Stomach (tissue), 8 donors: ENCODE measurements at regions not wholly inside any gene's neighbourhood (a gene's known extent, or its start where the extent isn't known, plus 50 kb on each side); places are given as distances from the start of the nearest gene placed in this dataset.

Source experiments
- DNase-seq, 2 donors: peaks; one replicate each; pipeline versions ENCODE4 v3.0.0 to v3.0.0-alpha.2; 2013 to 2019
- H3K27ac ChIP-seq, 5 donors: fragments of 200-600 bp in 4 of 5; sonication (generic) in 4 of 5; one replicate each; pipeline ENCODE4 v1.5.1; 2013 to 2019; ENCODE audit warnings: mild to moderate bottlenecking in 1 of 5, moderate library complexity in 1 of 5
- H3K27me3 ChIP-seq, 3 donors: fragments of 200-600 bp; sonication (generic); one replicate each; pipeline ENCODE4 v1.5.1; 2017 to 2019; ENCODE audit warnings: mixed run types in 1 of 3
- H3K36me3 ChIP-seq, 4 donors: fragments of 200-600 bp; sonication (generic); 1 replicate in 3 of 4; 2 replicates in 1 of 4; pipeline ENCODE4 v1.5.1; 2016 to 2019
- H3K4me1 ChIP-seq, 4 donors: fragments of 200-600 bp; sonication (generic); one replicate each; pipeline ENCODE4 v1.5.1; 2016 to 2019
- H3K4me3 ChIP-seq, 4 donors: fragments of 200-600 bp; sonication (generic) in 3 of 4; one replicate each; pipeline ENCODE4 v1.5.1; 2016 to 2019; ENCODE audit warnings: mild to moderate bottlenecking in 1 of 4
- H3K9me3 ChIP-seq, 4 donors: fragments of 200-600 bp; sonication (generic); one replicate each; pipeline ENCODE4 v1.5.1; 2016 to 2019
- CTCF ChIP-seq, 7 experiments: fragments of 450-650 bp in 4 of 7; fragments of 200-600 bp in 3 of 7; sonication (generic) in 3 of 7; IDR thresholded peaks; one replicate each; pipeline ENCODE4 v1.5.1; 2016 to 2019; ENCODE audit warnings: antibody characterized with exemption in 7 of 7, control low read depth in 2 of 7, mild to moderate bottlenecking in 1 of 7
- EP300 ChIP-seq: sonication (generic); formaldehyde crosslinking; IDR thresholded peaks from one replicate; pipeline ENCODE4 v1.6.1; 2017; ENCODE audit warnings: antibody characterized with exemption
- POLR2A ChIP-seq, 4 donors: fragments of 450-650 bp; IDR thresholded peaks; one replicate each; pipeline ENCODE4 v1.6.1; 2016; ENCODE audit warnings: antibody characterized with exemption in 4 of 4, control low read depth in 2 of 4, mild to moderate bottlenecking in 1 of 4, moderate library complexity in 1 of 4
- POLR2AphosphoS5 ChIP-seq, 3 donors: sonication (generic); formaldehyde crosslinking; IDR thresholded peaks; one replicate each; pipeline ENCODE4 v1.6.1; 2016; ENCODE audit warnings: antibody characterized with exemption in 3 of 3
- WGBS, 5 donors: extraction: QIAGEN DNeasy Blood & Tissue Kit in 3 of 5; methylation state at CpG; one replicate each; pipeline versions ENCODE4 v1.1.5 to v1.1.7; 2013 to 2018; 5-methylcytosine and 5-hydroxymethylcytosine counted together
- intact Hi-C: fragments of 100-400 bp; cut with DNase I; formaldehyde crosslinking; loops from one replicate; pipeline ENCODE4 v1.15.1; 2023; ENCODE audit warnings: low total_unique reads
- donor health status: healthy with polysubstance abuse.
- donor health status: Bipolar disorder and iron deficiency.
- donor health status: healthy.

- no peaks in the 10 kb centered on the region for H3K27me3 ChIP-seq
- H3K27ac ChIP-seq, result no peak overlapping the region
- TF ChIP-seq POLR2A (IDR thresholded peaks at IDR 0.05) (no peak), CTCF (IDR thresholded peaks at IDR 0.05) (no peak), POLR2AphosphoS5 (IDR thresholded peaks at IDR 0.05) (no peak), EP300 (no peak)
- H3K9me3 ChIP-seq, result no peaks in the 10 kb centered on the region
- no peaks in the 10 kb centered on the region for H3K4me1 ChIP-seq
- DNase-seq, result no peak
- intact Hi-C loops, result no loop called here
- H3K4me3 ChIP-seq, result no peak overlapping the region
- H3K36me3 ChIP-seq, result no peaks in the 10 kb centered on the region
These were observed 374.7 kb upstream of the FIGN start for GRCh38 chr2:164110515-164110914.

- intact Hi-C loops, result no loop called here
- no peaks in the 10 kb centered on the region for H3K9me3 ChIP-seq
- TF ChIP-seq EP300 (no peak), POLR2AphosphoS5 (IDR thresholded peaks at IDR 0.05) (no peak), CTCF (IDR thresholded peaks at IDR 0.05) (no peak), POLR2A (IDR thresholded peaks at IDR 0.05) (no peak)
- WGBS, 5 donors, result 91 to 94% (median 93%) methylated on average over 9 to 14 of the region's 14 CpGs
- no peak overlapping the region for H3K27ac ChIP-seq
- no peaks in the 10 kb centered on the region for H3K36me3 ChIP-seq
- no peak overlapping the region for H3K4me3 ChIP-seq
- no peaks in the 10 kb centered on the region for H3K27me3 ChIP-seq
- DNase-seq, result no peak
- H3K4me1 ChIP-seq, result no peaks in the 10 kb centered on the region
These were observed 373.2 kb upstream of the FIGN start for GRCh38 chr2:164109006-164109405.

GRCh38 chr2:164103271-164103670 is 367.5 kb upstream of the FIGN start:
- DNase-seq, result no peak
- TF ChIP-seq POLR2AphosphoS5 (IDR thresholded peaks at IDR 0.05) (no peak), POLR2A (IDR thresholded peaks at IDR 0.05) (no peak)
- H3K9me3 ChIP-seq, result no peaks in the 10 kb centered on the region
- H3K27ac ChIP-seq, result no peak overlapping the region
- whole genome bisulfite sequencing, 5 donors, result 70 to 82% (median 76%) methylated on average over 6 of the region's 6 CpGs
- H3K36me3 ChIP-seq, result no peaks in the 10 kb centered on the region
- H3K27me3 ChIP-seq, result no peaks in the 10 kb centered on the region
- intact Hi-C loops, result no loop called here
- no peaks in the 10 kb centered on the region for H3K4me1 ChIP-seq
- H3K4me3 ChIP-seq, result no peak overlapping the region

GRCh38 chr2:164102366-164102765 is 366.6 kb upstream of the FIGN start:
- no peaks in the 10 kb centered on the region for H3K36me3 ChIP-seq
- no peak overlapping the region for H3K4me3 ChIP-seq
- TF ChIP-seq EP300 (no peak), CTCF (IDR thresholded peaks at IDR 0.05) (no peak), POLR2AphosphoS5 (IDR thresholded peaks at IDR 0.05) (no peak), POLR2A (IDR thresholded peaks at IDR 0.05) (no peak)
- H3K4me1 ChIP-seq, result no peaks in the 10 kb centered on the region
- no peak overlapping the region for H3K27ac ChIP-seq
- WGBS, 5 donors, result 36 to 71% (median 50%) methylated on average over 1 of the region's 1 CpG
- no peaks in the 10 kb centered on the region for H3K27me3 ChIP-seq
- intact Hi-C loops, result no loop called here
- DNase-seq, result no peak
- H3K9me3 ChIP-seq, result no peaks in the 10 kb centered on the region

GRCh38 chr2:164091673-164092072 is 355.9 kb upstream of the FIGN start:
- Histone ChIP-seq H3K4me3 (no peak overlapping the region), H3K27ac (no peak overlapping the region), H3K4me1 (no peaks in the 10 kb centered on the region), H3K36me3 (no peaks in the 10 kb centered on the region), H3K9me3 (no peaks in the 10 kb centered on the region), H3K27me3 (no peaks in the 10 kb centered on the region)
- WGBS, 5 donors, result 32 to 55% (median 42%) methylated on average over 4 of the region's 4 CpGs
- no peak for DNase-seq
- TF ChIP-seq CTCF (IDR thresholded peaks at IDR 0.05), result no peak
- TF ChIP-seq POLR2AphosphoS5 (IDR thresholded peaks at IDR 0.05), result no peak
- TF ChIP-seq EP300, result no peak
- no peak for TF ChIP-seq POLR2A (IDR thresholded peaks at IDR 0.05)
- intact Hi-C loops, result no loop called here
